Non-pigmented ciliary epithelial cell (primary cell): ENCODE measurements at regions not wholly inside any gene's neighbourhood (a gene's known extent, or its start where the extent isn't known, plus 50 kb on each side); places are given as distances from the start of the nearest gene placed in this dataset.
A peak's percentile ranks its signal among the peaks of the same experiment; 100 is the strongest.

Source experiments
- DNase-seq: peaks from one replicate; pipeline ENCODE4 v3.0.0-alpha.2; 2010; ENCODE audit warnings: low read depth

- DNase-seq = no peak
These were observed 134.9 kb upstream of the HSD17B12 start for GRCh38 chr11:43545610-43546009.

GRCh38 chr11:43546561-43547429, 133.7 kb upstream of the HSD17B12 start:
- DNase-seq = no peak

- DNase-seq = no peak
These were observed 133.1 kb upstream of the HSD17B12 start for GRCh38 chr11:43547430-43547831.

GRCh38 chr11:43547889-43548381, 132.6 kb upstream of the HSD17B12 start:
- no peak for DNase-seq

- no peak for DNase-seq
These were observed 131.6 kb upstream of the HSD17B12 start for GRCh38 chr11:43548916-43549315.

GRCh38 chr11:43549624-43550023, 130.9 kb upstream of the HSD17B12 start:
- DNase-seq = no peak

- no peak for DNase-seq
These were observed 129.8 kb upstream of the HSD17B12 start for GRCh38 chr11:43550714-43551113.

GRCh38 chr11:43554148-43554473, 126.4 kb upstream of the HSD17B12 start:
- no peak for DNase-seq

- no peak for DNase-seq
These were observed 125.4 kb upstream of the HSD17B12 start for GRCh38 chr11:43555186-43555585.

- no peak for DNase-seq
These were observed 124.5 kb upstream of the HSD17B12 start for GRCh38 chr11:43555816-43556611.

- no peak for DNase-seq
These were observed 123.7 kb upstream of the HSD17B12 start for GRCh38 chr11:43556612-43557375.

- no peak for DNase-seq
These were observed 122.9 kb upstream of the HSD17B12 start for GRCh38 chr11:43557553-43558110.

GRCh38 chr11:43558146-43558545, 122.4 kb upstream of the HSD17B12 start:
- no peak for DNase-seq

- DNase-seq = no peak
These were observed 121.9 kb upstream of the HSD17B12 start for GRCh38 chr11:43558556-43559127.

GRCh38 chr11:43561832-43562231, 118.7 kb upstream of the HSD17B12 start:
- no peak for DNase-seq

GRCh38 chr11:43567396-43567975, 113.1 kb upstream of the HSD17B12 start:
- peak; percentile 19 for DNase-seq

GRCh38 chr11:43573233-43573632, 107.3 kb upstream of the HSD17B12 start:
- DNase-seq = no peak

GRCh38 chr11:43573873-43574272, 106.7 kb upstream of the HSD17B12 start:
- DNase-seq = no peak

GRCh38 chr11:43574411-43574810, 106.1 kb upstream of the HSD17B12 start:
- no peak for DNase-seq

- DNase-seq = peak; percentile 14
These were observed 105.3 kb upstream of the HSD17B12 start for GRCh38 chr11:43574949-43575912.
